ENCODE measurements at regions not wholly inside any gene's neighbourhood (a gene's known extent, or its start where the extent isn't known, plus 50 kb on each side); places are given as distances from the start of the nearest gene placed in this dataset.
"Not testable (repeated sequence)": the region's sequence is repeated elsewhere in the genome, so short reads cannot be mapped to it uniquely, and the experiment has no call there.

GRCh38 chr14:83975841-83976770, 1553.8 kb upstream of the FLRT2 start:
- no peak overlapping the region for H3K27ac ChIP-seq
- H3K9me3 ChIP-seq (replicated peaks in 1 of 11): no peaks in the 10 kb centered on the region

GRCh38 chr14:83977583-83977982, 1552.4 kb upstream of the FLRT2 start:
- Histone ChIP-seq H3K9ac (no peak overlapping the region), H3K27me3 (no peaks in the 10 kb centered on the region), H3K4me3 (no peak overlapping the region), H3K4me2 (no peak overlapping the region), H3K4me1 (no peaks in the 10 kb centered on the region), H3K9me3 (replicated peaks in 1 of 11) (peaks cover 0 to 9% (median 0%) of the 10 kb centered on the region in 11 experiments; a peak in 5 of 22 replicates), H4K20me1 (no peaks in the 10 kb centered on the region), H3K27ac (no peak overlapping the region), H3K36me3 (no peaks in the 10 kb centered on the region)
- no peak for TF ChIP-seq Cebpa-rat (IDR thresholded peaks at IDR 0.05)

More at GRCh38 chr14:83975841-83976770, 1553.8 kb upstream of the FLRT2 start:
- Histone ChIP-seq H4K20me1 (no peaks in the 10 kb centered on the region), H3K27me3 (no peaks in the 10 kb centered on the region), H3K36me3 (no peaks in the 10 kb centered on the region), H3K4me1 (no peaks in the 10 kb centered on the region), H3K9ac (no peak overlapping the region), H3K4me2 (no peak overlapping the region), H3K4me3 (no peak overlapping the region)
- TF ChIP-seq Cebpa-rat (IDR thresholded peaks at IDR 0.05): no peak

- not testable (repeated sequence) for H3K9ac ChIP-seq, H3K36me3 ChIP-seq, H3K27ac ChIP-seq, H3K4me2 ChIP-seq, H3K4me3 ChIP-seq, H4K20me1 ChIP-seq, H3K27me3 ChIP-seq, H3K4me1 ChIP-seq
- peaks cover 0 to 13% (median 0%) of the 10 kb centered on the region in 11 experiments; a peak in 5 of 22 replicates for H3K9me3 ChIP-seq (replicated peaks in 1 of 11)
These were observed 1548.2 kb upstream of the FLRT2 start for GRCh38 chr14:83981676-83982258.

GRCh38 chr14:83988275-83988674, 1541.7 kb upstream of the FLRT2 start:
- Histone ChIP-seq H3K27me3 (no peaks in the 10 kb centered on the region), H3K9ac (no peak overlapping the region), H3K4me1 (peaks cover 0 to 7% (median 0%) of the 10 kb centered on the region in 10 experiments; a peak in 1 of 20 replicates), H4K20me1 (no peaks in the 10 kb centered on the region), H3K9me3 (replicated peaks in 1 of 11) (peaks cover 0 to 6% (median 0%) of the 10 kb centered on the region in 11 experiments; a peak in 1 of 22 replicates), H3K4me2 (no peak overlapping the region), H3K27ac (no peak overlapping the region), H3K4me3 (no peak overlapping the region), H3K36me3 (no peaks in the 10 kb centered on the region)
- no peak for TF ChIP-seq Cebpa-rat (IDR thresholded peaks at IDR 0.05)

GRCh38 chr14:83991666-83992065, 1538.3 kb upstream of the FLRT2 start:
- Histone ChIP-seq H3K9me3 (replicated peaks in 1 of 11) (no peaks in the 10 kb centered on the region), H3K4me1 (peaks cover 0 to 4% (median 0%) of the 10 kb centered on the region in 10 experiments; a peak in 1 of 20 replicates), H3K4me2 (no peak overlapping the region), H3K4me3 (no peak overlapping the region), H4K20me1 (no peaks in the 10 kb centered on the region), H3K27me3 (no peaks in the 10 kb centered on the region), H3K27ac (no peak overlapping the region), H3K9ac (no peak overlapping the region), H3K36me3 (no peaks in the 10 kb centered on the region)
- no peak for TF ChIP-seq Cebpa-rat (IDR thresholded peaks at IDR 0.05)

- Histone ChIP-seq H3K9me3 (replicated peaks in 1 of 11) (no peaks in the 10 kb centered on the region), H3K9ac (no peak overlapping the region), H3K27ac (no peak overlapping the region)
These were observed 1537.1 kb upstream of the FLRT2 start for GRCh38 chr14:83992857-83993256.

GRCh38 chr14:83993545-83993944, 1536.4 kb upstream of the FLRT2 start:
- Histone ChIP-seq H3K4me1 (no peaks in the 10 kb centered on the region), H3K9me3 (replicated peaks in 1 of 11) (no peaks in the 10 kb centered on the region), H4K20me1 (no peaks in the 10 kb centered on the region), H3K36me3 (no peaks in the 10 kb centered on the region), H3K4me3 (no peak overlapping the region), H3K9ac (no peak overlapping the region), H3K4me2 (no peak overlapping the region), H3K27ac (no peak overlapping the region), H3K27me3 (no peaks in the 10 kb centered on the region)
- no peak for TF ChIP-seq Cebpa-rat (IDR thresholded peaks at IDR 0.05)

More at GRCh38 chr14:83992857-83993256, 1537.1 kb upstream of the FLRT2 start:
- no peaks in the 10 kb centered on the region for H4K20me1 ChIP-seq
- no peak for TF ChIP-seq Cebpa-rat (IDR thresholded peaks at IDR 0.05)
- H3K4me3 ChIP-seq: no peak overlapping the region
- H3K36me3 ChIP-seq: no peaks in the 10 kb centered on the region
- no peaks in the 10 kb centered on the region for H3K4me1 ChIP-seq
- H3K27me3 ChIP-seq: no peaks in the 10 kb centered on the region
- no peak overlapping the region for H3K4me2 ChIP-seq

GRCh38 chr14:83994020-83994419, 1535.9 kb upstream of the FLRT2 start:
- H3K9ac ChIP-seq: no peak overlapping the region
- no peak overlapping the region for H3K4me3 ChIP-seq
- H3K4me1 ChIP-seq: no peaks in the 10 kb centered on the region
- no peaks in the 10 kb centered on the region for H3K27me3 ChIP-seq
- H3K27ac ChIP-seq: no peak overlapping the region
- H3K9me3 ChIP-seq (replicated peaks in 1 of 11): no peaks in the 10 kb centered on the region
- no peak overlapping the region for H3K4me2 ChIP-seq
- H3K36me3 ChIP-seq: no peaks in the 10 kb centered on the region
- TF ChIP-seq Cebpa-rat (IDR thresholded peaks at IDR 0.05): no peak
- H4K20me1 ChIP-seq: no peaks in the 10 kb centered on the region

- H4K20me1 ChIP-seq: no peaks in the 10 kb centered on the region
- no peaks in the 10 kb centered on the region for H3K27me3 ChIP-seq
- no peak overlapping the region for H3K9ac ChIP-seq
- H3K27ac ChIP-seq: no peak overlapping the region
- H3K4me3 ChIP-seq: no peak overlapping the region
- no peaks in the 10 kb centered on the region for H3K36me3 ChIP-seq
- TF ChIP-seq Cebpa-rat (IDR thresholded peaks at IDR 0.05): no peak
- 0 out of 20 replicates have a peak, but pooled peaks cover 0 to 2% (median 0%) of the 10 kb centered on the region in 10 experiments for H3K4me1 ChIP-seq
- no peak overlapping the region for H3K4me2 ChIP-seq
- H3K9me3 ChIP-seq (replicated peaks in 1 of 11): no peaks in the 10 kb centered on the region
These were observed 1528.9 kb upstream of the FLRT2 start for GRCh38 chr14:84001023-84001422.

Data from BLaER1 treated with 17β-estradiol and CSF1 and Interleukin-3, amounts not matched to agents 10 nM and 100 nM (cell line).